GM12891 (cell line): ENCODE measurements at regions not wholly inside any gene's neighbourhood (a gene's known extent, or its start where the extent isn't known, plus 50 kb on each side); places are given as distances from the start of the nearest gene placed in this dataset.

Source experiments
- POLR2A ChIP-seq: IDR thresholded peaks from 2 replicates; pipeline ENCODE4 v1.6.1; 2011; ENCODE audit warnings: low read depth, low read length, control low read depth
- POLR2AphosphoS5 ChIP-seq: IDR thresholded peaks from 2 replicates; pipeline ENCODE4 v1.6.1; 2011; ENCODE audit warnings: low read depth, low read length, control low read depth
- POU2F2 ChIP-seq: IDR thresholded peaks from 2 replicates; pipeline ENCODE4 v1.6.1; 2011; ENCODE audit warnings: low read depth, mild to moderate bottlenecking, control low read depth, low read length, moderate library complexity
- SPI1 ChIP-seq: IDR thresholded peaks from 2 replicates; pipeline ENCODE4 v1.6.1; 2011; ENCODE audit warnings: low read depth, low read length, control low read depth
- TAF1 ChIP-seq: IDR thresholded peaks from 2 replicates; pipeline ENCODE4 v1.6.1; 2011; ENCODE audit warnings: low read depth, low read length, control low read depth

DNA sequence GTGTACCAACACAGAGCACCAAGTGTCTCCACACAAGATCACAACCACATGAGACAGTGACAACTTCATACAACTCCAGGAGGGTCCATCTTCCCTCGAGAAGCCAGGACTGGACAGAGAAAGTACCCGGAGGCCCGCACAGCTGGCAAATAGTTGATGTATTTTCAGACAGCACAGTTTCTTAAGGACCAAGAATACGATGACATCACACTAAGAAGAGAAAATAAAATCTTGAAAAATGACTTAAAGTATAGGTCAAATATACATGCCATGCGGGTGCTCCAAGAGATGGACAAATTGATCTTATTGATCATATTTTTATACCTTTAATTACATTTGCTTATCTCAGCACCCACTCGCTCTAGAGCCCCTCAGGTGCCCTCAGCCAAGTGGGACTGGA lies 145.5 kb downstream of the RNASET2 start:
- TF ChIP-seq POLR2AphosphoS5 = no peak
- TF ChIP-seq POLR2A = no peak
- TF ChIP-seq SPI1 = no peak
- TF ChIP-seq TAF1 = no peak
- no peak for TF ChIP-seq POU2F2
